ENCODE measurements at regions not wholly inside any gene's neighbourhood (a gene's known extent, or its start where the extent isn't known, plus 50 kb on each side); places are given as distances from the start of the nearest gene placed in this dataset.

DNA sequence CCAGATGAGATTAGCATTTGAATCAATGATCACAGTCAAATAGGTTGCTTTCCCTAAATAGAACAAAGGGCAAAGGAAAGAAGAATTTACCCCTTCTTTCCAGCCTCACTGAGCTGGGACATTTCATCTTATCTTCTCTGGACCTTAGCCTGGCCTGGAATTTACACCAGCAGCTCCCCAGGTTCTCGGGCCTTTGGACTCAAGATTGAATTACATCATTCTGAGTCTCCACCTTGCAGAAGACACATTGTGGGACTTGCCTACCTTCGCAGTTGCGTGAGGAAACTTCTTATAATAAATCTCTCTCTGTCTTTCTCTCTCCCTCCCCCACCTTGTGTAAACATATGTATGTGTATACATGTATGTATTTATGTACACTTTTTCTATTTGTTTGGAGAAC, 732.4 kb downstream of the IPMK start:
- no peak overlapping the region for H3K4me3 ChIP-seq
- WGBS, 2 donors = 45 to 73% methylated on average over 3 of the region's 3 CpGs
- no peaks in the 10 kb centered on the region for H3K9me3 ChIP-seq
- no peak overlapping the region for H3K27ac ChIP-seq
- TF ChIP-seq POLR2A (IDR thresholded peaks at IDR 0.05) = no peak
- TF ChIP-seq POLR2AphosphoS5 (IDR thresholded peaks at IDR 0.05) = no peak
- TF ChIP-seq, protein P1, sequence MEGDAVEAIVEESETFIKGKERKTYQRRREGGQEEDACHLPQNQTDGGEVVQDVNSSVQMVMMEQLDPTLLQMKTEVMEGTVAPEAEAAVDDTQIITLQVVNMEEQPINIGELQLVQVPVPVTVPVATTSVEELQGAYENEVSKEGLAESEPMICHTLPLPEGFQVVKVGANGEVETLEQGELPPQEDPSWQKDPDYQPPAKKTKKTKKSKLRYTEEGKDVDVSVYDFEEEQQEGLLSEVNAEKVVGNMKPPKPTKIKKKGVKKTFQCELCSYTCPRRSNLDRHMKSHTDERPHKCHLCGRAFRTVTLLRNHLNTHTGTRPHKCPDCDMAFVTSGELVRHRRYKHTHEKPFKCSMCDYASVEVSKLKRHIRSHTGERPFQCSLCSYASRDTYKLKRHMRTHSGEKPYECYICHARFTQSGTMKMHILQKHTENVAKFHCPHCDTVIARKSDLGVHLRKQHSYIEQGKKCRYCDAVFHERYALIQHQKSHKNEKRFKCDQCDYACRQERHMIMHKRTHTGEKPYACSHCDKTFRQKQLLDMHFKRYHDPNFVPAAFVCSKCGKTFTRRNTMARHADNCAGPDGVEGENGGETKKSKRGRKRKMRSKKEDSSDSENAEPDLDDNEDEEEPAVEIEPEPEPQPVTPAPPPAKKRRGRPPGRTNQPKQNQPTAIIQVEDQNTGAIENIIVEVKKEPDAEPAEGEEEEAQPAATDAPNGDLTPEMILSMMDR (IDR thresholded peaks at IDR 0.05) = no peak
- TF ChIP-seq EP300 (IDR thresholded peaks at IDR 0.05) = no peak
- H3K36me3 ChIP-seq = no peaks in the 10 kb centered on the region
- intact Hi-C loops (cut with DNase I) = no loop called here
- no peaks in the 10 kb centered on the region for H3K27me3 ChIP-seq
- no peak for DNase-seq
- no peaks in the 10 kb centered on the region for H3K4me1 ChIP-seq

DNA sequence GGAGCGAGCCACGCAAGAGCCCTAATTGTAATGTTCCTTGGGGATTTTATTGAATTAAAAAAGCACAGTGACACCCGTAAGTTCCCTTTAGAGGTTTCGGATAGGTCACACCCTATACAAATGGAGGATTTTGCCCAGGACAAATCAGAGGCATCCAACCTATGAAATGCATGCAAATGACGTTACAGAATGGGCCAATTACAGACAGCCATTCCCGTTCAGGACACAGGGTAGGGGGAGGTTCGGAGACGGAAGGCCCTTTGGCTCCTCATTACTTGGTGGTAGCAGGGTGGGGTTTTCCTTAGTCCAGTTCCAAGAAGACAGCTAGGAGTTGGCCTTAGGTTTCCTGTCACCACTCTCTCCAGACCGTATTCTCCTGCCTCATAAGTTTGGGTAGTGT, 754.1 kb downstream of the IPMK start:
- no peaks in the 10 kb centered on the region for H3K4me1 ChIP-seq
- intact Hi-C loops (cut with DNase I) = no loop called here
- no peaks in the 10 kb centered on the region for H3K36me3 ChIP-seq
- WGBS, 2 donors = 83 to 85% methylated on average over 9 of the region's 9 CpGs
- no peak for DNase-seq
- no peaks in the 10 kb centered on the region for H3K9me3 ChIP-seq
- TF ChIP-seq POLR2AphosphoS5 (IDR thresholded peaks at IDR 0.05) (no peak), POLR2A (IDR thresholded peaks at IDR 0.05) (no peak), EP300 (IDR thresholded peaks at IDR 0.05) (no peak)
- TF ChIP-seq, protein P1 (IDR thresholded peaks at IDR 0.05) = no peak
- no peak overlapping the region for H3K4me3 ChIP-seq
- H3K27me3 ChIP-seq = no peaks in the 10 kb centered on the region
- no peak overlapping the region for H3K27ac ChIP-seq

DNA sequence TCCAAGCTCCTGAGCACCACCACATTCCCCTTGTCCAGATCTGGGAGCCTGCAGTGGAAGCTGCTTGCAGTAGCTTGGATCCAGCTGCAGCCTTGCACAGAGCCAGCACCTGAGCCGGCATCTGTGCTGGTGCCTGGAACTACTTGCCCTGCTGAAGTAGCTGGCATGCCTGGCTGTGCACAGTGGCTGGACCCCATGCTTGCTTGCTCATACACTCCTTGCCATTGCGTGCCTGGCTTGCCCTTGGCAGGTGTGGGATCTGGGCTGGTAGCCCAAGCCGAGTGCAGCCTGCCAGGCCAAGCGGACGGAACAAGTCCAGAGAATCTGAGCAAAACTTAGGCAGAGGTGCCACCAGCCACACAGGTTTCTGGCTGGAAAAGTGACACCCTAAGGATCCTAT, 759.9 kb downstream of the IPMK start:
- Histone ChIP-seq H3K4me1 (no peaks in the 10 kb centered on the region), H3K36me3 (no peaks in the 10 kb centered on the region), H3K27ac (no peak overlapping the region), H3K4me3 (no peak overlapping the region), H3K9me3 (no peaks in the 10 kb centered on the region), H3K27me3 (no peaks in the 10 kb centered on the region)
- WGBS, 2 donors = 73% methylated on average over 5 of the region's 5 CpGs
- intact Hi-C loops (cut with DNase I) = no loop called here
- DNase-seq = peak; percentile 52
- TF ChIP-seq, protein P1 (IDR thresholded peaks at IDR 0.05) = no peak
- TF ChIP-seq EP300 (IDR thresholded peaks at IDR 0.05) = no peak
- TF ChIP-seq POLR2AphosphoS5 (IDR thresholded peaks at IDR 0.05) = no peak
- no peak for TF ChIP-seq POLR2A (IDR thresholded peaks at IDR 0.05)

DNA sequence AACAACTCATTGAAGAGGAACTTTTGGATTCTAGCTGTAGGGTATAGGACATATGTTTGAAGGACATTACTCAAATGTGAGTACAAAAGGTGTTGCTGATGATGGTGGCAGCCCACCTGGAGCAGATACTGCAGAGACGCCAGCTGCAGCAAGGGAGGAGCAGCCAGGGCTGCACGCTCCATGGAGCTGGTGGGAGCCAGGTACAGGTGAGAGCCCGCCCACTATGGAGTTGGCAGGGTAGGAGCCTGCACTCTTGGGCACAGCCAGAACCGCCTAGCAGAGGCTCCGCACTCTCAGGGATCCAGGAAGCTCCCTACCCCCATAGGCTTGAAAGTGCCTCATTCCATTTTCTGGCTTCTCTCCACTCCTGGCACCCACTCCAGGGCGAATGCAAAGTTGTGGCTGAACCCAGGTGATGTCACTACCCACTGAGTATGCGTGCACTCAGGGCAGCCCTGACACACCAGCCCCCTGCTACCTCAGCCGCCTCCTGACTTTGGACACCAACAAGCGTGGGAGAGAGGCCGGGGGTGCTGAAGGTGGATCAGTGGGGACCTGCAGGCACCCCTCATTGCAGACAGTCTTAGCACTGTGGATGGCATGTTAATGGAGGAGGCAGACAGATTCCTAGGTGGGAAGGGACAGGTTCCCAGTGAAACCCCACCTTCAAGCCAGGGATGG, 761.1 kb downstream of the IPMK start:
- H3K9me3 ChIP-seq = no peaks in the 10 kb centered on the region
- intact Hi-C loops (cut with DNase I) = no loop called here
- no peaks in the 10 kb centered on the region for H3K4me1 ChIP-seq
- WGBS, 2 donors = 74 to 78% methylated on average over 10 of the region's 10 CpGs
- peak; percentile 56 for DNase-seq
- H3K27me3 ChIP-seq = no peaks in the 10 kb centered on the region
- H3K27ac ChIP-seq = no peak overlapping the region
- H3K36me3 ChIP-seq = no peaks in the 10 kb centered on the region
- no peak for TF ChIP-seq EP300 (IDR thresholded peaks at IDR 0.05)
- TF ChIP-seq, protein P1 (IDR thresholded peaks at IDR 0.05) = no peak
- TF ChIP-seq POLR2AphosphoS5 (IDR thresholded peaks at IDR 0.05) = no peak
- TF ChIP-seq POLR2A (IDR thresholded peaks at IDR 0.05) = no peak
- H3K4me3 ChIP-seq = no peak overlapping the region

DNA sequence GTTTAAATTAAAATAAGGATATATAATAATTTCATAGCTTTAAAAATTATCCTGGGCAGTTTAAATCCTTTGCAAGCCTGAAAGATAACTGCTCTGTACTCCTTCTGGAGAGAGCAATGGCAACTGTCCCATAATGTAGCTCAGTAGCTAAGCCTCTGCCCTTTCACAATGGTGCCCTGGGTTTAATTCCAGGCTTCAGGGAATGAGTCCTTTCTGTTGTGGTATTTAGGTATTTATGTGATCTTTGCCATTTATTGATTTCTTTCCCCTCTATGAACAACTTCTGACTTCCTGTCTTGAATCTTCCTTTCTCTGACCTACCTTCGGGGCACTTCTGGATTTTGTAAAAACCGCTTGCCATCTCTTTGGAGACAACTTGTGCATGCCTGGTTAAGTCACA, 773.2 kb downstream of the IPMK start:
- intact Hi-C loops (cut with DNase I) = no loop called here
- Histone ChIP-seq H3K27me3 (no peaks in the 10 kb centered on the region), H3K4me1 (no peaks in the 10 kb centered on the region), H3K4me3 (no peak overlapping the region), H3K27ac (no peak overlapping the region), H3K9me3 (no peaks in the 10 kb centered on the region), H3K36me3 (no peaks in the 10 kb centered on the region)
- TF ChIP-seq, protein P1 (IDR thresholded peaks at IDR 0.05) = no peak
- TF ChIP-seq POLR2AphosphoS5 (IDR thresholded peaks at IDR 0.05) = no peak
- 75 to 78% methylated on average over 2 of the region's 2 CpGs for WGBS, 2 donors
- no peak for DNase-seq

All from sigmoid colon (tissue), 6 donors.